ENCODE measurements at regions not wholly inside any gene's neighbourhood (a gene's known extent, or its start where the extent isn't known, plus 50 kb on each side); places are given as distances from the start of the nearest gene placed in this dataset.
A peak's percentile ranks its signal among the peaks of the same experiment; 100 is the strongest.

- H3K4me3 Mint-ChIP-seq = peak overlapping the region; percentile 67
Measured at GRCh38 chr7:351256-351655, 61.3 kb downstream of the FOXL3 start.

GRCh38 chr7:351681-352480 is 61.9 kb downstream of the FOXL3 start:
- peak overlapping the region; percentile 67 for H3K4me3 Mint-ChIP-seq
- no peaks in the 10 kb centered on the region for H3K9me3 Mint-ChIP-seq (ENCODE audit: low read depth)
- peak overlapping the region; percentile 76 for H3K27ac Mint-ChIP-seq
- peaks cover 10% of the 10 kb centered on the region for H3K4me1 Mint-ChIP-seq
- H3K27me3 Mint-ChIP-seq = peaks cover 4% of the 10 kb centered on the region
- DNase-seq = peak; percentile 59
- ATAC-seq = peak; percentile 76
- H3K36me3 Mint-ChIP-seq = no peaks in the 10 kb centered on the region
- CTCF ChIA-PET = interaction anchor here (1.0 to 2.0 kb wide), 4 partner anchors 8 to 31 kb away, joined by 4 to 10 read pairs (median 6); no protein-coding TSS in a partner anchor

More at GRCh38 chr7:351256-351655, 61.3 kb downstream of the FOXL3 start:
- Mint-ChIP-seq H3K27me3 (peaks cover 4% of the 10 kb centered on the region), H3K36me3 (no peaks in the 10 kb centered on the region), H3K4me1 (peaks cover 10% of the 10 kb centered on the region), H3K27ac (no peak overlapping the region), H3K9me3 (ENCODE audit: low read depth) (no peaks in the 10 kb centered on the region)
- CTCF ChIA-PET = interaction anchor here (1.0 to 2.0 kb wide), 4 partner anchors 9 to 31 kb away, joined by 4 to 10 read pairs (median 6); no protein-coding TSS in a partner anchor
- DNase-seq (peak; percentile 82), ATAC-seq (peak; percentile 71)

GRCh38 chr7:353746-354325 is 63.9 kb downstream of the FOXL3 start:
- Mint-ChIP-seq H3K9me3 (ENCODE audit: low read depth) (no peaks in the 10 kb centered on the region), H3K4me3 (no peak overlapping the region), H3K27me3 (peaks cover 4% of the 10 kb centered on the region), H3K36me3 (no peaks in the 10 kb centered on the region), H3K27ac (no peak overlapping the region), H3K4me1 (peaks cover 10% of the 10 kb centered on the region)
- DNase-seq = no peak
- ATAC-seq = no peak
- CTCF ChIA-PET = no interaction called here

- ATAC-seq = no peak
- Mint-ChIP-seq H3K27ac (no peak overlapping the region), H3K4me1 (peaks cover 10% of the 10 kb centered on the region), H3K27me3 (peaks cover 4% of the 10 kb centered on the region), H3K9me3 (ENCODE audit: low read depth) (no peaks in the 10 kb centered on the region), H3K4me3 (no peak overlapping the region), H3K36me3 (no peaks in the 10 kb centered on the region)
- CTCF ChIA-PET = interaction anchor here (0.8 kb wide), 1 partner anchor 9 kb away, joined by 3 read pairs; no protein-coding TSS in a partner anchor
- no peak for DNase-seq
Measured at GRCh38 chr7:354597-355470, 64.9 kb downstream of the FOXL3 start.

GRCh38 chr7:355568-355967 is 65.6 kb downstream of the FOXL3 start:
- CTCF ChIA-PET = interaction anchor here (0.8 kb wide), 1 partner anchor 8 kb away, joined by 3 read pairs; no protein-coding TSS in a partner anchor

GRCh38 chr7:356087-356486 is 66.1 kb downstream of the FOXL3 start:
- Mint-ChIP-seq H3K4me1 (peaks cover 20% of the 10 kb centered on the region), H3K27me3 (peaks cover 4% of the 10 kb centered on the region), H3K9me3 (ENCODE audit: low read depth) (no peaks in the 10 kb centered on the region), H3K27ac (no peak overlapping the region), H3K4me3 (no peak overlapping the region), H3K36me3 (no peaks in the 10 kb centered on the region)
- no peak for DNase-seq
- CTCF ChIA-PET = no interaction called here
- no peak for ATAC-seq

More at GRCh38 chr7:355568-355967, 65.6 kb downstream of the FOXL3 start:
- Mint-ChIP-seq H3K36me3 (no peaks in the 10 kb centered on the region), H3K4me3 (no peak overlapping the region), H3K4me1 (peaks cover 15% of the 10 kb centered on the region), H3K27me3 (peaks cover 4% of the 10 kb centered on the region), H3K27ac (no peak overlapping the region), H3K9me3 (ENCODE audit: low read depth) (no peaks in the 10 kb centered on the region)
- no peak for DNase-seq
- ATAC-seq = no peak

GRCh38 chr7:356691-357462 is 66.9 kb downstream of the FOXL3 start:
- H3K27me3 Mint-ChIP-seq = peaks cover 4% of the 10 kb centered on the region
- CTCF ChIA-PET = no interaction called here
- DNase-seq = no peak
- no peak overlapping the region for H3K27ac Mint-ChIP-seq
- peaks cover 2% of the 10 kb centered on the region for H3K36me3 Mint-ChIP-seq
- no peak overlapping the region for H3K4me3 Mint-ChIP-seq
- peaks cover 2% of the 10 kb centered on the region for H3K9me3 Mint-ChIP-seq (ENCODE audit: low read depth)
- peaks cover 18% of the 10 kb centered on the region for H3K4me1 Mint-ChIP-seq
- ATAC-seq = no peak

GRCh38 chr7:357531-358209 is 67.7 kb downstream of the FOXL3 start:
- no peak overlapping the region for H3K27ac Mint-ChIP-seq
- peaks cover 3% of the 10 kb centered on the region for H3K36me3 Mint-ChIP-seq
- no peak overlapping the region for H3K4me3 Mint-ChIP-seq
- H3K27me3 Mint-ChIP-seq = no peaks in the 10 kb centered on the region
- peaks cover 20% of the 10 kb centered on the region for H3K4me1 Mint-ChIP-seq
- CTCF ChIA-PET = no interaction called here
- H3K9me3 Mint-ChIP-seq (ENCODE audit: low read depth) = peaks cover 3% of the 10 kb centered on the region
- no peak for ATAC-seq
- no peak for DNase-seq

- ATAC-seq = no peak
- H3K27ac Mint-ChIP-seq = no peak overlapping the region
- H3K9me3 Mint-ChIP-seq (ENCODE audit: low read depth) = peaks cover 3% of the 10 kb centered on the region
- DNase-seq = no peak
- peaks cover 3% of the 10 kb centered on the region for H3K36me3 Mint-ChIP-seq
- no peaks in the 10 kb centered on the region for H3K27me3 Mint-ChIP-seq
- H3K4me1 Mint-ChIP-seq = peaks cover 27% of the 10 kb centered on the region
- CTCF ChIA-PET = no interaction called here
- no peak overlapping the region for H3K4me3 Mint-ChIP-seq
Measured at GRCh38 chr7:358352-358751, 68.4 kb downstream of the FOXL3 start.

- Mint-ChIP-seq H3K4me1 (peaks cover 36% of the 10 kb centered on the region), H3K9me3 (ENCODE audit: low read depth) (peaks cover 3% of the 10 kb centered on the region), H3K36me3 (peaks cover 3% of the 10 kb centered on the region), H3K27ac (no peak overlapping the region), H3K27me3 (no peaks in the 10 kb centered on the region), H3K4me3 (no peak overlapping the region)
- DNase-seq (no peak), ATAC-seq (no peak)
- CTCF ChIA-PET = interaction anchor here (1.3 kb wide), 1 partner anchor 7 kb away, joined by 5 read pairs; no protein-coding TSS in a partner anchor
Measured at GRCh38 chr7:359226-359765, 69.3 kb downstream of the FOXL3 start.

GRCh38 chr7:359766-360361 is 69.9 kb downstream of the FOXL3 start:
- Mint-ChIP-seq H3K4me1 (peaks cover 42% of the 10 kb centered on the region), H3K36me3 (peaks cover 3% of the 10 kb centered on the region), H3K9me3 (ENCODE audit: low read depth) (peaks cover 3% of the 10 kb centered on the region), H3K4me3 (no peak overlapping the region), H3K27ac (no peak overlapping the region), H3K27me3 (no peaks in the 10 kb centered on the region)
- DNase-seq = no peak
- CTCF ChIA-PET = interaction anchor here (1.3 kb wide), 1 partner anchor 8 kb away, joined by 5 read pairs; no protein-coding TSS in a partner anchor
- ATAC-seq = no peak

Measured in activated CD8-positive, alpha-beta memory T cell treated with anti-CD3 and anti-CD28 coated beads, Interleukin-2, amount 10 ng/mL, durations not matched to agents 7 days and 5 days (primary cell).